ENCODE measurements at regions not wholly inside any gene's neighbourhood (a gene's known extent, or its start where the extent isn't known, plus 50 kb on each side); places are given as distances from the start of the nearest gene placed in this dataset.

GRCh38 chr16:13607289-13607688 lies 312.7 kb upstream of the ERCC4 start:
- no peak overlapping the region for H3K4me3 Mint-ChIP-seq
- 94% methylated on average over 5 of the region's 17 CpGs for WGBS (ENCODE audit: insufficient coverage)
- no peak overlapping the region for H3K27ac Mint-ChIP-seq
- Histone ChIP-seq H3K36me3 (ENCODE audit: control insufficient read depth in 2 of 2, extremely low read depth in 1 of 2, insufficient read depth in 1 of 2, low read length in 1 of 2) (no peaks in the 10 kb centered on the region), H3K4me1 (ENCODE audit: control insufficient read depth in 1 of 2, extremely low read depth in 1 of 2, insufficient read depth in 2 of 2, low read length in 2 of 2) (no peaks in the 10 kb centered on the region), H3K4me3 (ENCODE audit: control insufficient read depth in 1 of 2, extremely low read depth in 1 of 2, low read length in 1 of 2) (no peak overlapping the region), H3K27ac (ENCODE audit: low read length) (no peak overlapping the region), H3K9me3 (no peaks in the 10 kb centered on the region), H3K27me3 (replicated peaks in 1 of 2; ENCODE audit: control insufficient read depth in 2 of 2, extremely low read depth in 1 of 2, insufficient read depth in 2 of 2, low read length in 1 of 2) (no peaks in the 10 kb centered on the region)
- ATAC-seq (replicated peaks in 1 of 4) (no peak), DNase-seq (no peak)
- H3K9me3 Mint-ChIP-seq = peaks cover 0 to 3% (median 0%) of the 10 kb centered on the region in 3 donors
- no peaks in the 10 kb centered on the region for H3K27me3 Mint-ChIP-seq
- H3K4me1 Mint-ChIP-seq = no peaks in the 10 kb centered on the region
- no peaks in the 10 kb centered on the region for H3K36me3 Mint-ChIP-seq
- CTCF ChIA-PET = no interaction called here
- POLR2A ChIA-PET = no interaction called here

- Histone ChIP-seq H3K27me3 (replicated peaks in 1 of 2; ENCODE audit: control insufficient read depth in 2 of 2, extremely low read depth in 1 of 2, insufficient read depth in 2 of 2, low read length in 1 of 2) (no peaks in the 10 kb centered on the region), H3K4me3 (ENCODE audit: control insufficient read depth in 1 of 2, extremely low read depth in 1 of 2, low read length in 1 of 2) (no peak overlapping the region), H3K27ac (ENCODE audit: low read length) (no peak overlapping the region), H3K4me1 (ENCODE audit: control insufficient read depth in 1 of 2, extremely low read depth in 1 of 2, insufficient read depth in 2 of 2, low read length in 2 of 2) (no peaks in the 10 kb centered on the region), H3K9me3 (no peaks in the 10 kb centered on the region), H3K36me3 (ENCODE audit: control insufficient read depth in 2 of 2, extremely low read depth in 1 of 2, insufficient read depth in 1 of 2, low read length in 1 of 2) (no peaks in the 10 kb centered on the region)
- H3K4me3 Mint-ChIP-seq = no peak overlapping the region
- H3K27ac Mint-ChIP-seq = no peak overlapping the region
- H3K36me3 Mint-ChIP-seq = no peaks in the 10 kb centered on the region
- H3K9me3 Mint-ChIP-seq = peaks cover 3 to 10% (median 6%) of the 10 kb centered on the region in 3 donors
- DNase-seq (no peak), ATAC-seq (replicated peaks in 1 of 4) (no peak)
- ChIA-PET POLR2A (no interaction called here), CTCF (no interaction called here)
- H3K4me1 Mint-ChIP-seq = no peaks in the 10 kb centered on the region
- no CpG with 5 or more reads among the region's 7 CpGs for WGBS (ENCODE audit: insufficient coverage)
- H3K27me3 Mint-ChIP-seq = peaks cover 0 to 3% of the 10 kb centered on the region in 2 donors
Measured at GRCh38 chr16:13611596-13611995, 308.4 kb upstream of the ERCC4 start.

- POLR2A ChIA-PET = no interaction called here
Measured at GRCh38 chr16:13612623-13613022, 307.3 kb upstream of the ERCC4 start.

GRCh38 chr16:13613165-13613564 lies 306.8 kb upstream of the ERCC4 start:
- no peaks in the 10 kb centered on the region for H3K36me3 Mint-ChIP-seq
- POLR2A ChIA-PET = no interaction called here
- no peaks in the 10 kb centered on the region for H3K27me3 ChIP-seq (replicated peaks in 1 of 2; ENCODE audit: control insufficient read depth in 2 of 2, extremely low read depth in 1 of 2, insufficient read depth in 2 of 2, low read length in 1 of 2)
- no peak for ATAC-seq (replicated peaks in 1 of 4)
- H3K9me3 Mint-ChIP-seq = peaks cover 3 to 11% (median 10%) of the 10 kb centered on the region in 3 donors
- no peak overlapping the region for H3K27ac ChIP-seq (ENCODE audit: low read length)
- no peak overlapping the region for H3K4me3 Mint-ChIP-seq
- H3K36me3 ChIP-seq (ENCODE audit: control insufficient read depth in 2 of 2, extremely low read depth in 1 of 2, insufficient read depth in 1 of 2, low read length in 1 of 2) = no peaks in the 10 kb centered on the region
- H3K4me1 Mint-ChIP-seq = no peaks in the 10 kb centered on the region
- no peak overlapping the region for H3K27ac Mint-ChIP-seq
- H3K4me3 ChIP-seq (ENCODE audit: control insufficient read depth in 1 of 2, extremely low read depth in 1 of 2, low read length in 1 of 2) = no peak overlapping the region
- DNase-seq = no peak
- H3K9me3 ChIP-seq = no peaks in the 10 kb centered on the region
- H3K4me1 ChIP-seq (ENCODE audit: control insufficient read depth in 1 of 2, extremely low read depth in 1 of 2, insufficient read depth in 2 of 2, low read length in 2 of 2) = no peaks in the 10 kb centered on the region
- peaks cover 0 to 3% of the 10 kb centered on the region in 2 donors for H3K27me3 Mint-ChIP-seq
- no CpG with 5 or more reads among the region's 2 CpGs for WGBS (ENCODE audit: insufficient coverage)
- CTCF ChIA-PET = no interaction called here

More at GRCh38 chr16:13612623-13613022, 307.3 kb upstream of the ERCC4 start:
- Histone ChIP-seq H3K4me1 (ENCODE audit: control insufficient read depth in 1 of 2, extremely low read depth in 1 of 2, insufficient read depth in 2 of 2, low read length in 2 of 2) (no peaks in the 10 kb centered on the region), H3K4me3 (ENCODE audit: control insufficient read depth in 1 of 2, extremely low read depth in 1 of 2, low read length in 1 of 2) (no peak overlapping the region), H3K9me3 (no peaks in the 10 kb centered on the region), H3K27me3 (replicated peaks in 1 of 2; ENCODE audit: control insufficient read depth in 2 of 2, extremely low read depth in 1 of 2, insufficient read depth in 2 of 2, low read length in 1 of 2) (no peaks in the 10 kb centered on the region), H3K36me3 (ENCODE audit: control insufficient read depth in 2 of 2, extremely low read depth in 1 of 2, insufficient read depth in 1 of 2, low read length in 1 of 2) (no peaks in the 10 kb centered on the region), H3K27ac (ENCODE audit: low read length) (no peak overlapping the region)
- Mint-ChIP-seq H3K27me3 (peaks cover 0 to 3% of the 10 kb centered on the region in 2 donors), H3K36me3 (no peaks in the 10 kb centered on the region), H3K4me1 (no peaks in the 10 kb centered on the region), H3K9me3 (peaks cover 3 to 10% (median 10%) of the 10 kb centered on the region in 3 donors), H3K27ac (no peak overlapping the region), H3K4me3 (no peak overlapping the region)
- ATAC-seq (replicated peaks in 1 of 4) (no peak), DNase-seq (no peak)
- no CpG with 5 or more reads among the region's 4 CpGs for WGBS (ENCODE audit: insufficient coverage)
- CTCF ChIA-PET = no interaction called here

GRCh38 chr16:13621639-13622038 lies 298.3 kb upstream of the ERCC4 start:
- peaks cover 0 to 5% (median 0%) of the 10 kb centered on the region in 3 donors for H3K9me3 Mint-ChIP-seq
- Histone ChIP-seq H3K4me3 (ENCODE audit: control insufficient read depth in 1 of 2, extremely low read depth in 1 of 2, low read length in 1 of 2) (no peak overlapping the region), H3K27ac (ENCODE audit: low read length) (no peak overlapping the region), H3K27me3 (replicated peaks in 1 of 2; ENCODE audit: control insufficient read depth in 2 of 2, extremely low read depth in 1 of 2, insufficient read depth in 2 of 2, low read length in 1 of 2) (no peaks in the 10 kb centered on the region), H3K4me1 (ENCODE audit: control insufficient read depth in 1 of 2, extremely low read depth in 1 of 2, insufficient read depth in 2 of 2, low read length in 2 of 2) (no peaks in the 10 kb centered on the region), H3K36me3 (ENCODE audit: control insufficient read depth in 2 of 2, extremely low read depth in 1 of 2, insufficient read depth in 1 of 2, low read length in 1 of 2) (no peaks in the 10 kb centered on the region), H3K9me3 (no peaks in the 10 kb centered on the region)
- H3K27me3 Mint-ChIP-seq = peaks cover 4 to 9% of the 10 kb centered on the region in 2 donors
- ChIA-PET CTCF (no interaction called here), POLR2A (no interaction called here)
- DNase-seq = no peak
- H3K27ac Mint-ChIP-seq = no peak overlapping the region
- ATAC-seq (replicated peaks in 1 of 4) = no peak
- no peak overlapping the region for H3K4me3 Mint-ChIP-seq
- H3K36me3 Mint-ChIP-seq = no peaks in the 10 kb centered on the region
- no CpG with 5 or more reads among the region's 1 CpG for WGBS (ENCODE audit: insufficient coverage)
- H3K4me1 Mint-ChIP-seq = no peaks in the 10 kb centered on the region

GRCh38 chr16:13628156-13628555 lies 291.8 kb upstream of the ERCC4 start:
- Mint-ChIP-seq H3K4me1 (no peaks in the 10 kb centered on the region), H3K4me3 (no peak overlapping the region), H3K27ac (no peak overlapping the region), H3K27me3 (peaks cover 0 to 4% of the 10 kb centered on the region in 2 donors), H3K36me3 (no peaks in the 10 kb centered on the region), H3K9me3 (no peaks in the 10 kb centered on the region)
- no peak for DNase-seq
- ATAC-seq (replicated peaks in 1 of 4) = no peak
- no peaks in the 10 kb centered on the region for H3K9me3 ChIP-seq
- H3K4me1 ChIP-seq (ENCODE audit: control insufficient read depth in 1 of 2, extremely low read depth in 1 of 2, insufficient read depth in 2 of 2, low read length in 2 of 2) = no peaks in the 10 kb centered on the region
- H3K27me3 ChIP-seq (replicated peaks in 1 of 2; ENCODE audit: control insufficient read depth in 2 of 2, extremely low read depth in 1 of 2, insufficient read depth in 2 of 2, low read length in 1 of 2) = no peaks in the 10 kb centered on the region
- no peaks in the 10 kb centered on the region for H3K36me3 ChIP-seq (ENCODE audit: control insufficient read depth in 2 of 2, extremely low read depth in 1 of 2, insufficient read depth in 1 of 2, low read length in 1 of 2)
- H3K27ac ChIP-seq (ENCODE audit: low read length) = no peak overlapping the region
- CTCF ChIA-PET = no interaction called here
- H3K4me3 ChIP-seq (ENCODE audit: control insufficient read depth in 1 of 2, extremely low read depth in 1 of 2, low read length in 1 of 2) = no peak overlapping the region
- POLR2A ChIA-PET = no interaction called here
- 100% methylated on average over 1 of the region's 4 CpGs for WGBS (ENCODE audit: insufficient coverage)

GRCh38 chr16:13629704-13630103 lies 290.2 kb upstream of the ERCC4 start:
- no peaks in the 10 kb centered on the region for H3K4me1 Mint-ChIP-seq
- no peak overlapping the region for H3K4me3 ChIP-seq (ENCODE audit: control insufficient read depth in 1 of 2, extremely low read depth in 1 of 2, low read length in 1 of 2)
- no peaks in the 10 kb centered on the region for H3K36me3 ChIP-seq (ENCODE audit: control insufficient read depth in 2 of 2, extremely low read depth in 1 of 2, insufficient read depth in 1 of 2, low read length in 1 of 2)
- CTCF ChIA-PET = no interaction called here
- H3K9me3 Mint-ChIP-seq = no peaks in the 10 kb centered on the region
- H3K4me3 Mint-ChIP-seq = no peak overlapping the region
- no peaks in the 10 kb centered on the region for H3K4me1 ChIP-seq (ENCODE audit: control insufficient read depth in 1 of 2, extremely low read depth in 1 of 2, insufficient read depth in 2 of 2, low read length in 2 of 2)
- POLR2A ChIA-PET = no interaction called here
- WGBS (ENCODE audit: insufficient coverage) = 83% methylated on average over 1 of the region's 2 CpGs
- DNase-seq (no peak), ATAC-seq (replicated peaks in 1 of 4) (no peak)
- H3K27ac Mint-ChIP-seq = no peak overlapping the region
- no peaks in the 10 kb centered on the region for H3K27me3 ChIP-seq (replicated peaks in 1 of 2; ENCODE audit: control insufficient read depth in 2 of 2, extremely low read depth in 1 of 2, insufficient read depth in 2 of 2, low read length in 1 of 2)
- H3K27me3 Mint-ChIP-seq = peaks cover 0 to 4% of the 10 kb centered on the region in 2 donors
- H3K36me3 Mint-ChIP-seq = no peaks in the 10 kb centered on the region
- no peaks in the 10 kb centered on the region for H3K9me3 ChIP-seq
- no peak overlapping the region for H3K27ac ChIP-seq (ENCODE audit: low read length)
